Right ventricle myocardium superior (tissue), 1 donor: ENCODE measurements at regions not wholly inside any gene's neighbourhood (a gene's known extent, or its start where the extent isn't known, plus 50 kb on each side); places are given as distances from the start of the nearest gene placed in this dataset.

Experiments used
- ATAC-seq: fragments of 200-7000 bp; cut with Tn5 transposase; one replicate; pipeline ENCODE4 v1.9.1; 2020; ENCODE audit warnings: mild to moderate bottlenecking; ENCODE audit not compliant: poor library complexity
- DNase-seq: peaks from one replicate; pipeline ENCODE4 v3.0.0-alpha.2; 2020
- intact Hi-C: fragments of 100-400 bp; cut with DNase I; formaldehyde crosslinking; loops from one replicate; pipeline ENCODE4 v1.11.2; 2022
- donor health status: DM: no; HTN: yes; CAD: no; lungs with severe emphysema.

DNA sequence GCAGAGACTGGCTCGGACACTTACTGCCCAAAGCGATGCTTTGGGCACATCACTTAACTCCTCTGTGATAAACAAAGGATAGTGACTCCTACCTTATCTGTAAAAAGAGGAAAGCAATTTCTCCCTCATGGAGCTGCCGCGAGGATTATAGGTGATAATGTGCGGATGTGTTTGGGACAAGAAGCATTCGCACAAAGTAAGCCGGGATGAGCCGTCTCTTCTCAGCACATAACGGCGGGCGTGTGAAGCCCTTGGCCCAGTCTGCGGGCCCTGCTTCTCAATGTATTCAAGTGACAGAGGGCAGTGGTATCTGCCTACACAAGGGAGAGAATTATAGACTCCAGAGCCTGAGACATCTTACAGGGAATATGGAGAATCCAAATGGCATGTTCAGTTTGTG, 550.3 kb upstream of the CPEB2 start:
- DNase-seq: no peak
- peak; percentile 39 for ATAC-seq
- intact Hi-C loops: no loop called here

GRCh38 chr4:14452764-14453163, 549.5 kb upstream of the CPEB2 start:
- intact Hi-C loops: no loop called here
- DNase-seq (no peak), ATAC-seq (no peak)

- DNase-seq: no peak
- intact Hi-C loops: no loop called here
- ATAC-seq: no peak
Measured at GRCh38 chr4:14458463-14458862, 543.8 kb upstream of the CPEB2 start.

GRCh38 chr4:14465057-14465456, 537.2 kb upstream of the CPEB2 start:
- intact Hi-C loops: no loop called here
- DNase-seq (no peak), ATAC-seq (peak; percentile 41)

GRCh38 chr4:14465507-14465906, 536.8 kb upstream of the CPEB2 start:
- intact Hi-C loops: no loop called here
- ATAC-seq (peak; percentile 98), DNase-seq (no peak)

DNA sequence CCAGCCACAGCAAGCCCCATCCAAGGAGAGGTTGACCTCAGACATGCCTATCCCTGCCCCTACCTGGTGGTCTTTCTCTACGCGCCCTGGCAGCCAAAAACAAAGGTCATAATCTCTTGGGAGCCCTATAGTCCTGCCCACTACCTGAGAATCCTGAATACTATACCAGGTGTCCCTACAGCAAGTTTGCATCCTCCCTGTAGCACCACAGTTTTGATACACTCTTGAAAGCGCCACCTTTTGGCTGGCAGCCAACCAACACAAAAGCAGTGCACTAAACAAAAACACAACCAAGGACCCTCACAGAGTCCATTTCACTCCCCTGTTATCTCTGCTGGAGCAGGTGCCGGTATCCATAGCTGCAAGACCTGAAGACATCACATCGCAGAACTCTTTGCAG, 523.8 kb upstream of the CPEB2 start:
- ATAC-seq (no peak), DNase-seq (no peak)
- intact Hi-C loops: no loop called here

DNA sequence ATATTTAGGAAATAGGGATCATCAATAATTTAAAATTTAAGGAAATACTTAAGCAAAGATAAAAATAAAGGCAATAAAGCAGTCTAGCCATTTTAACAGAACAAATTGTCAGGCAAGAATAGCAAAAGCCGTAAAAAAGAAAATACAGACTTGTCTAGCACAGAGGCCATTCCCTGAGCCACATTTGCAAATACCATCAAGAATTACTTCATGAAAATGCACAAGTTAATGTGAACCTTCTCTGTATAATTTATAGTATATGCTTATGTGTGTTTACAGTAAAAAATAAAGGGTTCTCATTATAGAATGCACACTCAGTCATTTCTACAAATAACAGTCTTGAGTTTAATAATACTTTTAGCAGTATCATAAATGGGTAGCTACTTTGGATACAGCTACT, 505.9 kb upstream of the CPEB2 start:
- no peak for ATAC-seq
- DNase-seq: no peak
- intact Hi-C loops: no loop called here

GRCh38 chr4:14496969-14497368, 505.3 kb upstream of the CPEB2 start:
- intact Hi-C loops: no loop called here
- DNase-seq: no peak
- no peak for ATAC-seq

DNA sequence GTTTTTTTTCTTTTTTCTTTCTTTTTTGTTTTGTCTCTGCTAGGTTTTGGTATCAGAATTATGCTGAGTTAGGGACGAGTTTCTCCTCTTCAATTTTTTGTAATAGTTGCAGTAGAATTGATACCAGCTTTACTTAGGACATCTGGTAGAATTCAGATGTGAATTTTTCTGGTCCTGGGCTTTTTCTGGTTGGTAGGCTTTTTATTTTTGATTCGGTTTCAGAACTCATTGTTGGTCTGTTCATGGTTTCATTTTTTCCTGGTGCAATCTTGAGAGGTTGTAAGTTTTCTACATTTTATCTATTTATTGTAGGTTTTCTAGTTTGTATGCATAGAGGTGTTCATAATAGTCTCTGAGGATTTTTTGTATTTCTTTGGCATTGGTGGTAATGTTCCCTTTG, 498.1 kb upstream of the CPEB2 start:
- DNase-seq (no peak), ATAC-seq (no peak)
- intact Hi-C loops: no loop called here

DNA sequence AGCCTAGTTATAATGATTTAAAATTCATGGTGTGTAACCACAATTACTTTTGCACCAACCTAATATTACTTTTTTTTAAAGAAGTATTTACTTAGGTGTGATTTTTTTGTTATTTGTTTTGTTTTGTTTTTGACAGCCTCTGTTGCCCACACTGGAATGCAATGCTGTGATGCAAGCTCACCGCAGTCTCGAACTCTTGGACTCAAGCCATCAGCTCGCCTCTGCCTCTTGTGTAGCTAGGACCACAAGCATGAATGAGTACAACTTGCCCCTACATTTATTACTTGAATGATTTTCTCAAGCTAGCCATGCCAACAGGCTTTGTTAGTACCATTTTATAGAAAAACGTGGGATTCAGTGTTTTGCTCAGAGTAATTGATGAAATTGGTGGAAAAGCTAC, 488.8 kb upstream of the CPEB2 start:
- DNase-seq (no peak), ATAC-seq (no peak)
- intact Hi-C loops: no loop called here

GRCh38 chr4:14515556-14515955, 486.7 kb upstream of the CPEB2 start:
- no peak for ATAC-seq
- no peak for DNase-seq
- intact Hi-C loops: no loop called here

- intact Hi-C loops: no loop called here
- no peak for ATAC-seq
- DNase-seq: no peak
Measured at GRCh38 chr4:14518136-14518535, 484.1 kb upstream of the CPEB2 start.

- ATAC-seq (no peak), DNase-seq (no peak)
- intact Hi-C loops: no loop called here
Measured at GRCh38 chr4:14520171-14520570, 482.1 kb upstream of the CPEB2 start.

GRCh38 chr4:14524276-14524675, 478.0 kb upstream of the CPEB2 start:
- intact Hi-C loops: no loop called here
- ATAC-seq (no peak), DNase-seq (no peak)

DNA sequence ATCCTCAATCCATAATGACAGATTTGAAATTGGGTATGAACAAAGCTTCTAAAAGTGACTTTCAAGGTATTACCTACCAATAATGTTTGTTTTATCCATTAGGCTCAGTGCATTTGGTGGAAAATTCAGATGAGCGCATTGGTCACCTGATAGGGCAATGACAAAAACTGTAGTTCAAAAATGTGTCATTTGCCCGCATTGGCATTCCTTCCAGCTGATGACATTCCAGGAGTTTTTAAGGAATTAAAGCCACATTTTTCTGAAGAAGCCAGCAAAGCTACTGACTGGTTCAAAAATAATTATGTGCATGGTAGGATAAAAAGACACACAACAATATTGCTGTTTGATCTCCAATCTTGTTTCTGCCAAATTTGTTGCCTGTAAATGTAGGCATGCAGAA, 473.4 kb upstream of the CPEB2 start:
- DNase-seq (no peak), ATAC-seq (no peak)
- intact Hi-C loops: no loop called here

DNA sequence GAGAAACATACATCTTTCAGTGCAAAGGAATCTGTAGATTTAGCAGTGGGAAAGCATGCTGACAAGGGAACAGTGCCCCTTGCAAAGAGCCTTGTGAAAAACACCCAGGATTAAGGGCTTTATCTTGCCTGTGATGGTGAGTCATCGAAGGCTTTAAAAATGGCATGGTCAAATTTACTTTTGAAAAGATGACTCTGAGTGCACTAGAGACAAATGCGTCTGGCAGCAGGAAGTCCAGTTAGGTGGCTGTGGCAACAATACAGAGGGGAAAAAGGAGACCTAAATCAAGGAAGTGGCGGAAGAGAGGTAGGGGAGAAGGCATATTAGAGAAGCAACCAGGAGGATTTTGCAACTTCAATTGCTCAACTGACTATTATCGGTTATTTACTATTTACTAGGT, 472.6 kb upstream of the CPEB2 start:
- ATAC-seq (no peak), DNase-seq (no peak)
- intact Hi-C loops: no loop called here

GRCh38 chr4:14532436-14532835, 469.8 kb upstream of the CPEB2 start:
- DNase-seq (no peak), ATAC-seq (no peak)
- intact Hi-C loops: no loop called here

DNA sequence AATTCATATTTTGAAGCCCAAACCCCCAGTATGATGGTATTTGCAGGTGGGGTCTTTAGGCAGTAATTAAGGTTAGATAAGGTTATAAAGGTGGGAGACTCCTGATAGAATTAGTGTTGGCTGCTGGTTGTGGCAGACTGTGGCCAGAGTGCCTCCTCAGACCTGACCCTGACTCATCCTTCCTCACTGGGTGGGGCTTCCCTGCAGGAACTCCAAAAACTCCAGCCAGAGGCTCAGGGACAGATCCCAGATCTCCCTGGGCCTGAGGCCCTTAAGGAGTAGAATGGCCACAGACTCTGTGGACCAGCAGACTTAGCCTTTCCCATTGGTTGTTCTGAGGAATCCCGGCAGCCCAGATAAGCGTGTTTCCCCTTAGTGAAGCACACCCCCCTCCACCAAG, 463.0 kb upstream of the CPEB2 start:
- intact Hi-C loops: no loop called here
- ATAC-seq (no peak), DNase-seq (no peak)

DNA sequence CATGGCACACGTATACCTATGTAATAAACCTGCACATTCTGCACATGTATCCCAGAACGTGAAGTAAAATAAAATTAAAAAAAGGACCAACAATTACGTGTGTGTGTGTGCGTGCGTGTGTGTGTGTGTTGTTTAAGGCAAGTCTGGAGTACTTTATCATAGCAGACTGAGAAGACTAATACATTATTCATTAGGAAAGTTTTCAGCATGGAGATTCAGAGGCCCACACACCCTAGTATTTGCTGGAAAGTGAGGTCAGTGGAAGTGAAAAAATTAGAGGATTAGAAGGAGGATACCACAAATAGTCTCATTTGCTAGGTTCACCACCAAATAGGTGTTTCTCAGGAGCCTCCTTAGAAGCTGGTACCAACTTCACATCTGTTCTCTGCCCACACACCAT, 457.1 kb upstream of the CPEB2 start:
- ATAC-seq: no peak

DNA sequence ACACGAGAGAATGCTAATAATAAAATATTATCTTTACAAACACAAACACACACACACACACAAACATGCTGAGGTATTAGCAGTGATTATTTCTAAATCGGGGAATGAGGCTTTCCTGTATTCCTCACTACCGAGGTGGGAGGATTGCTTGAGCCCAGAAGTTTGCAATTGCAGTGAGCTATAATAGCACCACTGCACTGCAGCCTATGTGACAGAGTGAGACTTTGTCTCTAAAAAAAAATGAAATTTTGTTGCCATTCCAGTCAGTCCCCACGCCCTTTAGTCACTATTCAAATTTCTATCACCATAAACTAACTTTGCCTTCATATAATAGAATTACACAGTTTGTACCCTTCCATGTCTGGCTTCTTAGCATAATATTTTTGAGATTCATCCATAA, 456.5 kb upstream of the CPEB2 start:
- DNase-seq (no peak), ATAC-seq (no peak)
- intact Hi-C loops: no loop called here

More for the DNA sequence above, 457.1 kb upstream of the CPEB2 start:
- intact Hi-C loops: no loop called here
- no peak for DNase-seq

DNA sequence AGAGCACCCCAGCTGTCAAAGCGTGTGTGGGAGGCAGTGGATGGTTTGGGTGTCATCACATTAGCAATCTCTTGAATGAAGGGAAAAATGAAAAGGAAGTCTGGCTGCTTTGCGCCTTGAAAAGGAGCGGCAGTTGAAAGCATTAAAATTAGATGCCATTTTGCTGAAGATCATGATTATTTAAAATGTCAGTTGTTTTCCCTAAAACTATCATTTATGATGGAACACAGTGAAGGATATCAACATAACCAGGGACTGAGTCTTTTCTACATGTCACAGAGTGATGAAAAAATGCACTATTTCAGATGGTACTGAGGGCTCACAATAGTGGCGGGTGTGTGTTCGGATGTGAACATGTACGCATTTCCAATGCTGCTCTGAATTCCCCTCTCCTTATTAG, 450.2 kb upstream of the CPEB2 start:
- DNase-seq (no peak), ATAC-seq (no peak)
- intact Hi-C loops: no loop called here

DNA sequence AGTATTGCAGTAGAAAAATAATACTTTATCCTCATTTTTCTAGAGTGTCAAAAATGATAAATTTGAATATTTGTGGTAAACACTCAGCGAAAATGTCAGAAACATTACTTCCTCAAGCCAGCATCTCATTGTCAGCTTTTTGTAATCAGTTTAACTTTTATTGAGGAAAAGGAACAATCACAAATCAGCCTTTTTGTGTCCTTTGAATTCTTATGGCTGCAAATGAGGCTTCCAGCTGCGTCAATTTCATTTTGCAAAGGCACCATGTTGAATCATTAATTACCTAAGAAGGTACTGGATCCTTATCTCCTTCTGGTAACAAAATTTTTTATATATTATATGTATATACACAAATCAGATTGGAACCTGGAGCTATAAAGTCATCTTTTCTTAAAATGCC, 442.6 kb upstream of the CPEB2 start:
- intact Hi-C loops: no loop called here
- ATAC-seq (no peak), DNase-seq (no peak)
